ENCODE measurements at regions not wholly inside any gene's neighbourhood (a gene's known extent, or its start where the extent isn't known, plus 50 kb on each side); places are given as distances from the start of the nearest gene placed in this dataset.

GRCh38 chr2:24439971-24440340, 51.1 kb upstream of the NCOA1 start:
- DNase-seq (ENCODE audit: low spot score): no peak

DNA sequence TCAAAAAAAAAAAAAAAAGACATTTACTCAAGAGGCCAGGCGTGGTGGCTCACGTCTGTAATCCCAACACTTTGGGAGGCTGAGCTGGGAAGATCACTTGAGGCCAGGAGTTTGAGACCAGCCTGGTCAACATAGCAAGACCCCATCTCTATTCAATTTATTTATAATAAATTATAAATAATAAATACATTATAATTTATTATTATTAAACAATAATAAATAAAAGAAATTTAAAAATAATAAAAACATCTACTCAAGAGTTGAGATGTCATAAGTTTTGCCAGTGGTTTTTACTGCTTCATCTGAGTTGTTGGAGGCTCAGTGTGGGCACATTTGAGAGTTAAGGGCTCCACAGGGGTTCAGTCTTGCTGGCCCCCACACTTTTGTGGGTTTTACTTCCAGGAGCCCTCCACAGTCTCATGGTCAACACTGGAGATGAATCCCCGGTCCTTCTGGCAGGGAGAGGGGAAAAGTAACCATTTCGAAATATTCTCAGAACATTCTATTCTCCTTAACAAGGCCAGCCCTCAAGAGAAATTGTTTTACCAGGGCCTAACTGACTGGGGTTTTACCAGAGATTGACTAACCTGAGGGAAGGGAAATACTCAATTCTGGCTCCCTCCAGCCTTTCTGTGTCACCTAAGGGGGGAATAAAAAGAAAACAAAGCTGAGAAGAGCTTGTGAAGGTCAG, 51.6 kb upstream of the NCOA1 start:
- DNase-seq (ENCODE audit: low spot score): no peak

GRCh38 chr2:24438106-24438505, 52.9 kb upstream of the NCOA1 start:
- DNase-seq (ENCODE audit: low spot score): no peak

DNA sequence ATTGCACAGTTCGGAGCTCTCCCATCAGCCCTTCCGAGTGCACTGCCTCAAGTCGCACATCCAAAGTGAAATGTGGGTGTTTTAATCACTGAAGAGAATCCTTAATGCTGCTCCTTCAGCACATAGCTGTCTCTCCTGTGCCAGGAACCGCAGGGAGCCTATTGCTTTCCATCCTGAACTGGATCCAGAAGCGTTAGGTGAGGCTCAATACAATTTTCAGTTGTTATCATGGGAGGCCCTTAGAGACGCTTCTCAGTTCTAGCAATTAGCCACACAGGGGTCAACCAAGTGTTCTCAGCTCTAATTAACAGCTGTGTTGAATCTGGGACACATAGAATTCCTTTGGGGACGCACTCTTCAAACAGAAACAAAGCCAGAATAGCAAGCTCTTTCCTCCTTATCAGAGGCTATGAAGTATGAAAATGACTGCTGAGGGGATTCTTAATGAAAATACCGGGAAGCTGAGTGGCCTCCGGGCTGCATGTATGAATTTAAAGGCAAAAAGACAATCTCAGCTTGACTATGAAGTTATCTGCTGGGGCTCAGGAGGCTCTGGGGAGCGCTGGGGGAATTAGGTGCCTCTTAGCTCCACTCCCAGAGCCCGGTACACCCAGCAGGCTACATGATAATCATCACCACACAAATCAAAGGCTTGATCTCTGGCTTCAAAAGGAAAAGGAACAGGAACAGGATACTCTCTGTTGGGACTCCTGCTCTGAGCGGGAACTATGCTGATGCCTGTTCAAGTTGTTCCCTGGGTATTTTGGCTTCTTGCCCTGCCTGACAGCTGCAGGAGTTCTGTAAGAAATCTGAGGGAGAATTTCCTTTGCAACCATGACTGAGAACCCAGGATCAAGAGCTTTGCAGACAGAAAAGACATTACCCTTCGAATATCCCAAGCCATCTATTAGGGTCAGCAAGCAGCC, 55.4 kb upstream of the NCOA1 start:
- no peak for DNase-seq (ENCODE audit: low spot score)

GRCh38 chr2:24434541-24434940, 56.5 kb upstream of the NCOA1 start:
- DNase-seq (ENCODE audit: low spot score): no peak

DNA sequence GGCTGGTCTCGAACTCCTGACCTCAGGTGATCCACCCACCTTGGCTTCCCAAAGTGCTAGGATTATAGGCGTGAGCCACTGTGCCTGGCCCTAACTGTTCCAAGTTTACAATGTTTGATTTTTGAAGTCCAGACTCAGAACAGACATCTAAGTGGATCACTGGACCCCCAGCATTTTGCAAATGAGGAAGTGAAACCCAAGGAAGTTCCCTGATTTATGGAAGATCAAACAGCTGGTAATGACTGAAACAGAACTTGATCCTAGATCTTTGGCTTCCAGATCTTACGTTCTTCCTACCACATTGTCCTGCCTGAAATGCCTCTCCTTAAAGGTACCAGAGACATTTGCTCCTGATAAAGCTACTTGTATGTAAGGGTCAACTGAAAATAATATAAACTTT, 58.3 kb upstream of the NCOA1 start:
- DNase-seq (ENCODE audit: low spot score): no peak

GRCh38 chr2:24432121-24432520, 58.9 kb upstream of the NCOA1 start:
- DNase-seq (ENCODE audit: low spot score): no peak

GRCh38 chr2:24429197-24430074, 61.6 kb upstream of the NCOA1 start:
- DNase-seq (ENCODE audit: low spot score): no peak

DNA sequence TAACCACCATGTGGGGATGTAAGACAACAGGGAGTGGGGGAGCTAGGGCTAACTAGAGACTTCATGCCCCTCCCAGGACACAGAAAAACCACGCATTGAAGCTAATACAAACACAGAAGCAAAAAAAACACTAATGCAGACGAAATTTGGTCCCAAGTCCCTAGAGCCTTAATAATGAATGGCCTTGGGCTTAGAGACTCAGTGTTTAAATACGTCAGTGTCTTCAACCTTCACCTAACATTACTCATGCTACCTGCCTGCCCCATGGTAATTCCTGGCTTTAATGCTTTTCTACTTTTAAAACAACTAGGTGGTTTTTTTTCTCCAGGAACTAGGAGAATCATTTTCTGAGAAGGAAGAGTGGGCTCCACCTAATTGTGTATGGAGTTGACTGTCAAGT, 64.1 kb upstream of the ITSN2 start:
- DNase-seq (ENCODE audit: low spot score): no peak

- no peak for DNase-seq (ENCODE audit: low spot score)
Measured at GRCh38 chr2:24423095-24423494, 62.8 kb upstream of the ITSN2 start.

DNA sequence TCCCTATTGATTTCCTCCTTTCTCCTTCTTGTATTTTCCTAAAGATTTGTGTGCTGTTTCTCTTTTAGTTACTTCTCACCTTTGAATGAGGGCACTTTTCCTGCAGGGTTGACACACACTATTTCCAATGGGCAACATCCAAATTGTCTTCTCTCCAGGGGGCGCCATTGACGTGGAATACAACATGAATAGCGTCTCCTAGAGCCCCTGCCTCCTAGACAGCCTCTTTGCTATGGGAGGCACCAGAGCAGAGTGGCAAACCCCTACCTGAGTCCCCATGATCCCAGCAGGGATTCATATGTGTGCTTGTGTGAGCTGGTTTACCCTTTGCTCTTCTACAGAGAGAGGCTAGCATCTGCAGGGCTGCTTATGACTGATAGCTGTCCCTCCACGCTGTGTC, 61.3 kb upstream of the ITSN2 start:
- DNase-seq (ENCODE audit: low spot score): peak; percentile 67

DNA sequence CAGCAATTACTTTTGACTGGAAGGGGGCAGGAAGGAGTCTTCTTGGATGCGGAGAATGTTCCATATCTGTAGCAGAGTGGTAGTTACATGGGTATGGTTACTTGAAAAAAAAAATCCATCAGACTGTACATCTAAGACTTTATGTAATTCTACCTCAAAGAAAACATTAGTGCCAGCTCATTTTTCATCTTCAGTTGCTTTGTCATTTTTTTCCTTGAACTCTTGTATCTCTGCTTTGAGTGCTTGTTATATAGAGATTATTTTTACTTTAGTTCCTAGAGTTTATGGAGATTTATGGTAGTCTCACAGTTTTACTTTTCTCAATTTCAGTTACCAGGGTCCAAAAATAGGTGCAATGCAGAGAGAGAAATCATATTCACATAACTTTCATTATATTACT, 60.0 kb upstream of the ITSN2 start:
- no peak for DNase-seq (ENCODE audit: low spot score)

GRCh38 chr2:24418166-24418841, 58.0 kb upstream of the ITSN2 start:
- DNase-seq (ENCODE audit: low spot score): no peak

GRCh38 chr2:24412812-24413211, 52.5 kb upstream of the ITSN2 start:
- DNase-seq (ENCODE audit: low spot score): no peak

DNA sequence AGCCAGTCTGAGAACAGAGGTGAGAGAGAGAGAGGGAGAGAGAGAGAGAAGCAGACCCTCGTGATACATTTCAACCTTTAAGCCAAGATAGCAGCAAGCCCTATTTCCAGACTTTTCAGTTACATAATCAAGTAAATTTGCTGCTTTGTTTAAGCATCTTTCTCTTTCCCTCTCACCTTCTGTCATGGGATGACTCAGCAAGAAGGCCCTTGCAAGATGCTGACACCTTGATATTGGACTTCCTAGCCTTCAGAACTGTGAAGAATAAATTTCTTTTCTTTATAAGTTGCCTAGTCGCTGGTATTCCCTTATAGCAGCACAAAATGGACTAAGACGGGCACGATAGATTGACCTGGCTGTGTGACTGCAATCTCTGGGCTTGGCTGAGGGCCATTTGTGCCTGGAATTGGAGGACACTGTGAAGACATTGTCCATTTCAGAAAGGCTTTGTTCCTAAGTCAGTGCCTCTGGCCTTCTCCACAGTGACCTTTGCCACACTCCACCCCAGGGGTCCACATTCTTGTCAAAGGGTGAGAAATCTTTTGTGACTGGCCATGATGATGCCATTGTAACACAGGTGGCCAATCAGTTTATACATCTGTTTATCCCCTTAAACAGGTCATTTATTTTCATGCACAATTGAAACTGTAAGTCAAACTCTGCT, 51.3 kb upstream of the ITSN2 start:
- DNase-seq (ENCODE audit: low spot score): no peak

DNA sequence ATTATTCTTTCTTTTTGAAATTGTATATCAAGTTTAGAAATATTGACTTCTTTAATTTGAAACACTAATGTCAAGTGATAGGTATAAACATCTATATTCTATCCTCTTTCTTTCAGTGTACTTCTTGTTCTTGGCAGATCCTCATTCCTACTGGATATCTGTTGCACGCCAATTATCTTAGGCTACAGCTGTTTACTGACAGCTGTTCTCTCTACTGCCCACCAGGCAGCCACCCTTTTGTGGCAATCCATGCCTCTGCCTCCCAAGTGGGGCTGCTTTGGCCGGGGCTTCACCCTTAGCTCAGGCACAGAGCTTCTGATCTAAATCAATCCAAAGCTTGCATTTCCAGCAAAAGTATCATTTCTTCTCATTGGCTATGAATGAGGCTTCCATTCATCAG, 50.6 kb upstream of the ITSN2 start:
- DNase-seq (ENCODE audit: low spot score): no peak

GRCh38 chr2:24409700-24410556, 49.6 kb upstream of the ITSN2 start:
- peak; percentile 78 for DNase-seq (ENCODE audit: low spot score)
